ENCODE measurements at regions not wholly inside any gene's neighbourhood (a gene's known extent, or its start where the extent isn't known, plus 50 kb on each side); places are given as distances from the start of the nearest gene placed in this dataset.

DNA sequence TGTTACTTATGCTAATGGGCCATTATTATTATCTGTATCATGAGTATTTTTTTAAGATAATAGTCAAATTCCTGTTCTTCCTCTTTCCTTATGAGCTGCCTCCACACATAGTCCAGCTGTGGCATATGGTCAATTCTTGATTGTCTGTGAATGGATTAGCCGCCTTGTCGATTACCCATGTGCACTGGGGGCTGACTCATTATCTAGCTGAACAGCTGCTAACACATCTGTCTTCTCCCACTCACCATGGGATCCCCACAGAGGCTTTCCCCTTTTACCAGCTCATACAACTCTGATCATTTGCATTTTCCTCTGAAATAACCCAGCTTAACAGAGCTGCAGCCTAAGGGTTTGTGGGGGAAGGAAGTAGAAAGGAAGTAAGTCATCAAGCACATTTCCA is 915.0 kb downstream of the CDH11 start:
- Mint-ChIP-seq H3K4me1 (ENCODE audit: low read depth) (no peaks in the 10 kb centered on the region), H3K27ac (no peak overlapping the region), H3K36me3 (ENCODE audit: insufficient read depth in 2 of 2) (peaks cover 0 to 1% of the 10 kb centered on the region in 2 donors), H3K4me3 (no peak overlapping the region), H3K9me3 (peaks cover 9 to 16% of the 10 kb centered on the region in 2 donors), H3K27me3 (ENCODE audit: low read depth) (no peaks in the 10 kb centered on the region)
- ATAC-seq (replicated peaks in 1 of 2), result no peak
- DNase-seq, result no peak

DNA sequence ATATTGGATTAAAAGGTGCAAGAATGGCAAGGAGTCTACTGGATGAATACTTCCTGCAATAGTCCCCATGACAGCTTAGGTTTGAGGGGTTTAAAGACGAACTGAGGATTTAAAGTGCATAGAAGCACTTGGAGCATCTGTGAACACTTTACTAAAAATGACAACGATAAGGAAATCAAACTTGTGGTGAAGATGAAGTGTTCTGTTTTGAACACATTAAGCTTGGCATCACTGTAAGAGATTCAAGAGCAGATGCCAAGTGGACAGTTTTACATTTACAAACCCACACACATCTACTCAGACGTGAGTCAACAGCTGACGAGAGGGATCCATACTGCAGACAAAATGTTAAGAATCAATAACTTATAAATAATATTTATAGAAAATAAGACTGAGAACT is 918.7 kb downstream of the CDH11 start:
- no peaks in the 10 kb centered on the region for H3K36me3 Mint-ChIP-seq (ENCODE audit: insufficient read depth in 2 of 2)
- H3K27ac Mint-ChIP-seq, result no peak overlapping the region
- H3K27me3 Mint-ChIP-seq (ENCODE audit: low read depth), result no peaks in the 10 kb centered on the region
- H3K4me3 Mint-ChIP-seq, result no peak overlapping the region
- no peak for ATAC-seq (replicated peaks in 1 of 2)
- peaks cover 5 to 7% of the 10 kb centered on the region in 2 donors for H3K9me3 Mint-ChIP-seq
- DNase-seq, result no peak
- no peaks in the 10 kb centered on the region for H3K4me1 Mint-ChIP-seq (ENCODE audit: low read depth)

DNA sequence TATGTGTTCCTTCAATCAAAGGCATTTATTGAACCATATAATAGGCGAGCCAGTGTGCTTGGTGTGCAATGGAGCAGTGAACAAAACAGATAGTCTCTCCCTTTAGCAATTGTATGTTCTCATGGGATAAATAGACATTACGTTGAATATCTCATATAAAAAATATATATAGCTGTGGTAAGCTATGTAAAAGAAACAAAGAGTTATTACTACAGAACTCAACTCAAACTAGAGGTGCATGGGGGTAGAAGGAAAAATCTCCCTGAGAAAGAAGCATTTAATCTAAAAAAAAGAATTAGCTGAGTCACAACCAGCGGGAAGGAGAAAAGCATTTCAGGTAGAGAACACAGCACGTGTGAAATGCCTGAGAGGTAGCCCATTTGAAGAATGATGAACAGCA is 919.3 kb downstream of the CDH11 start:
- ATAC-seq (replicated peaks in 1 of 2) (no peak), DNase-seq (no peak)
- Mint-ChIP-seq H3K27ac (no peak overlapping the region), H3K4me1 (ENCODE audit: low read depth) (no peaks in the 10 kb centered on the region), H3K36me3 (ENCODE audit: insufficient read depth in 2 of 2) (no peaks in the 10 kb centered on the region), H3K4me3 (no peak overlapping the region), H3K27me3 (ENCODE audit: low read depth) (no peaks in the 10 kb centered on the region), H3K9me3 (peaks cover 5 to 7% of the 10 kb centered on the region in 2 donors)

GRCh38 chr16:64196444-64196843 is 925.4 kb downstream of the CDH11 start:
- Mint-ChIP-seq H3K9me3 (peaks cover 10 to 11% of the 10 kb centered on the region in 2 donors), H3K4me1 (ENCODE audit: low read depth) (no peaks in the 10 kb centered on the region), H3K27ac (no peak overlapping the region), H3K4me3 (no peak overlapping the region), H3K27me3 (ENCODE audit: low read depth) (no peaks in the 10 kb centered on the region), H3K36me3 (ENCODE audit: insufficient read depth in 2 of 2) (no peaks in the 10 kb centered on the region)
- ATAC-seq (replicated peaks in 1 of 2) (no peak), DNase-seq (no peak)

GRCh38 chr16:64185954-64186353 is 935.9 kb downstream of the CDH11 start:
- peaks cover 10% of the 10 kb centered on the region in 2 donors for H3K9me3 Mint-ChIP-seq
- no peak for DNase-seq
- H3K4me3 Mint-ChIP-seq, result no peak overlapping the region
- peaks cover 0 to 3% of the 10 kb centered on the region in 2 donors for H3K36me3 Mint-ChIP-seq (ENCODE audit: insufficient read depth in 2 of 2)
- no peaks in the 10 kb centered on the region for H3K27me3 Mint-ChIP-seq (ENCODE audit: low read depth)
- H3K27ac Mint-ChIP-seq, result no peak overlapping the region
- ATAC-seq (replicated peaks in 1 of 2), result no peak
- H3K4me1 Mint-ChIP-seq (ENCODE audit: low read depth), result no peaks in the 10 kb centered on the region

GRCh38 chr16:64184156-64184555 is 937.7 kb downstream of the CDH11 start:
- no peak for ATAC-seq (replicated peaks in 1 of 2)
- Mint-ChIP-seq H3K9me3 (peaks cover 10 to 12% of the 10 kb centered on the region in 2 donors), H3K36me3 (ENCODE audit: insufficient read depth in 2 of 2) (peaks cover 0 to 2% of the 10 kb centered on the region in 2 donors)

DNA sequence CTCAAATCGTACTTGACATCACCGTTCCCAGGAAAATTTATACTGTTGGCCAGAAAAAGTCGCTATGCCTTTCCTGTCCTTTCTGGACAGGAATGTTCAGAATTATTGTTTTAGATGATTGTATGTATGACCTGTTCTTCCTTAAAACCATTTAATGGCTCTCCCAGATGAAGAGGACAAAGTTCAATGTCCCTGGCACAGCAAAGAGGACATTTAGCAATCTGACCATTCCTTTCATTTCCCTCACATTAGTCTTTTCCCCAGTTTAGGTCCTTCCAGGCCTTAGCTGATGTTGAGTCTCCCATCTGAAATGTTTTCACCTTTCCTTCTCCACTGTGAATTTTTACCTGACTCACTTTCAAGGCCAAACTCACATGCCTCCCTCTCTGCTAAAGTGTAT is 938.9 kb downstream of the CDH11 start:
- ATAC-seq (replicated peaks in 1 of 2) (no peak), DNase-seq (no peak)
- Mint-ChIP-seq H3K27ac (no peak overlapping the region), H3K9me3 (peaks cover 10 to 12% of the 10 kb centered on the region in 2 donors), H3K27me3 (ENCODE audit: low read depth) (no peaks in the 10 kb centered on the region), H3K36me3 (ENCODE audit: insufficient read depth in 2 of 2) (peaks cover 0 to 2% of the 10 kb centered on the region in 2 donors), H3K4me3 (no peak overlapping the region), H3K4me1 (ENCODE audit: low read depth) (no peaks in the 10 kb centered on the region)

More at GRCh38 chr16:64184156-64184555, 937.7 kb downstream of the CDH11 start:
- H3K27me3 Mint-ChIP-seq (ENCODE audit: low read depth), result no peaks in the 10 kb centered on the region
- H3K4me3 Mint-ChIP-seq, result no peak overlapping the region
- no peak for DNase-seq
- no peaks in the 10 kb centered on the region for H3K4me1 Mint-ChIP-seq (ENCODE audit: low read depth)
- no peak overlapping the region for H3K27ac Mint-ChIP-seq

DNA sequence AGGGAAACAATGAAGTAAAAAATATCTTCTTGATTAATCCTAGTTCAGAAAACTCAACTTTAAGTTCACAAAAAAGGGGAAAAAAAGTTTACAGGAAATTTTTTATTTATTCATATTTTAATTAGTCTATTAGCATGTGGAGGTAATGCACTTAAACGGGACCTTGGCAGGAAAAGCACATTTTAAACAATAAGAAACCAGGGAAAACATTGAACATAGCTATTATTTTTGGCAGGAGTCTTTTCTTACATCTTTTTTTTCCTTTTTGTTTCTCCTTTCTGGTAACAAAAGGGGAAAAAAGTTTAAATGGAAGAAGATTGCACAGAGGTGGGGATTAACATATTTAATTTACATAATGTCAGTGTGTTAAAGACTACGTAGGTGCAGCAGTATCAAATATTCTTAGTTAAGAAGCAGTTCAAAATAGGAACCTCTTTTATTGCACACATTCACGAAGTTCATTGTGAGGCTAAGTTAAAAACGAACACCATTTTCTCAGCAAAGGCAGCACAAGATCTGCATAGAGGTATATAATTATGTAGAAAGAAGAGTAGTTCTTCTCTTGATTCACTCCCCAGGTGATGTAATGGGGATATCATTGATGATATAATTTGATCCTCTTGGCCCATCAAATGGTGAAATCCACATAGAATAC is 940.5 kb downstream of the CDH11 start:
- ATAC-seq (replicated peaks in 1 of 2), result no peak
- H3K4me3 Mint-ChIP-seq, result no peak overlapping the region
- H3K27me3 Mint-ChIP-seq (ENCODE audit: low read depth), result no peaks in the 10 kb centered on the region
- H3K9me3 Mint-ChIP-seq, result peaks cover 13 to 15% of the 10 kb centered on the region in 2 donors
- DNase-seq, result no peak
- peaks cover 3 to 8% of the 10 kb centered on the region in 2 donors for H3K36me3 Mint-ChIP-seq (ENCODE audit: insufficient read depth in 2 of 2)
- H3K4me1 Mint-ChIP-seq (ENCODE audit: low read depth), result no peaks in the 10 kb centered on the region
- no peak overlapping the region for H3K27ac Mint-ChIP-seq

DNA sequence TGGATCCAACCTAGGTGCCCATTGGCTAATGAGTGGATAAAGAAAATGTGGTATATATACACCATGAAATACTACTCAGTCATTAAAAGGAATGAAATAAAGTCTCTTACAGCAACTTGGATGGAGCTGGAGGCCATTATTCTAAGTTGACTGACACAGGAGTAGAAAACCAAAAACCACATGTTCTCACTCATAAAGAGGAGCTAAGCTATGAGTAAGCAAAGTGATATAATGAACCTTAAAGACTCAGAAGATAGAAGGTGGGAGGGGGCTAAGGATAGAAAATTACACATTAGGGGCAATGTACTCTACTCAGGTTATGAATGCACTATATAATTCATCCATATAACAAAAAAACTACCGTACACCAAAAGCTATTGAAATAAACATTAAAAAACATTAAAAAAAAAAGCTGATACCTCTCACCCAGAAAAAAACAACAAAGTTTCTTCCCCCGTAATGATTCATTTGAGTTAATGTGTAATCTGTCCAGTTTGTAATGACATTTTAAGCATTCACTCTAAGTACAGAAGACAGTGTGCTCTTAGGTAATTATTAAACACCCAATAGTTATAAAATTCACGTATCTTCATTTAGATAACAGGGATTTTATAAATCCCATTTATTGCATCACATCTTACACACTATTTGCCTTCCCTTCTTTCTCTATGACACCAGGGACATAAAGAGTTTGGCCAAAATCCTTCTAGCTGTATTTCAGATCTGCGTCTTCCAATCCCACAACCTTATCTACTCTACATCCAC is 941.5 kb downstream of the CDH11 start:
- no peaks in the 10 kb centered on the region for H3K27me3 Mint-ChIP-seq (ENCODE audit: low read depth)
- DNase-seq, result no peak
- H3K4me3 Mint-ChIP-seq, result no peak overlapping the region
- no peak overlapping the region for H3K27ac Mint-ChIP-seq
- H3K36me3 Mint-ChIP-seq (ENCODE audit: insufficient read depth in 2 of 2), result peaks cover 3 to 8% of the 10 kb centered on the region in 2 donors
- ATAC-seq (replicated peaks in 1 of 2), result no peak
- H3K4me1 Mint-ChIP-seq (ENCODE audit: low read depth), result no peaks in the 10 kb centered on the region
- H3K9me3 Mint-ChIP-seq, result peaks cover 13 to 15% of the 10 kb centered on the region in 2 donors

- Mint-ChIP-seq H3K27ac (no peak overlapping the region), H3K4me1 (ENCODE audit: low read depth) (no peaks in the 10 kb centered on the region), H3K36me3 (ENCODE audit: insufficient read depth in 2 of 2) (peaks cover 3 to 8% of the 10 kb centered on the region in 2 donors), H3K9me3 (peaks cover 7 to 12% of the 10 kb centered on the region in 2 donors), H3K4me3 (no peak overlapping the region), H3K27me3 (ENCODE audit: low read depth) (no peaks in the 10 kb centered on the region)
- no peak for ATAC-seq (replicated peaks in 1 of 2)
- no peak for DNase-seq
These were observed 947.5 kb downstream of the CDH11 start for GRCh38 chr16:64174327-64174726.

DNA sequence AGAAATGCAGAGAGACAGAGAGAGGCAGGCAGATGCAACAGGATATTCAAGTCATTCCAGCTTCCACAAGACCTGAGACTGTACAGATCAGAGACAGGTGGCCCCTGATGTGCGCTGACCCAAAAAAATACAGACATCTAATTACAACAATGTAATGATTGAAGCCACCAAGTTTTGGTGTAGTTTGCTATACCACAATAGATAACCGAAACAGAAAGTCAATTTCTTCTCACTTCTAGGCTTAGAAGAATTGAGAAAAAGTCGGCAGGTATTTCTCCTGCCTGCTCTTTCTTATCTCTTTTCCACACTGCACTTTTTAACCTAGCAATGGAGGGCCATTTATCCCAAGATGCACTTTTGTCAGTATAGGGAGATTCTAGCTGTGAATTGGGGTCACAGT is 949.2 kb downstream of the CDH11 start:
- Mint-ChIP-seq H3K27ac (no peak overlapping the region), H3K36me3 (ENCODE audit: insufficient read depth in 2 of 2) (peaks cover 3 to 6% of the 10 kb centered on the region in 2 donors), H3K4me3 (no peak overlapping the region), H3K4me1 (ENCODE audit: low read depth) (no peaks in the 10 kb centered on the region), H3K9me3 (peaks cover 7 to 12% of the 10 kb centered on the region in 2 donors), H3K27me3 (ENCODE audit: low read depth) (no peaks in the 10 kb centered on the region)
- DNase-seq (no peak), ATAC-seq (replicated peaks in 1 of 2) (no peak)

- Mint-ChIP-seq H3K36me3 (ENCODE audit: insufficient read depth in 2 of 2) (peaks cover under 1 to 2% of the 10 kb centered on the region in 2 donors), H3K9me3 (peaks cover 5 to 8% of the 10 kb centered on the region in 2 donors), H3K27me3 (ENCODE audit: low read depth) (no peaks in the 10 kb centered on the region), H3K4me3 (no peak overlapping the region), H3K27ac (no peak overlapping the region), H3K4me1 (ENCODE audit: low read depth) (no peaks in the 10 kb centered on the region)
- DNase-seq, result no peak
- no peak for ATAC-seq (replicated peaks in 1 of 2)
These were observed 949.6 kb downstream of the CDH11 start for GRCh38 chr16:64172226-64172625.

DNA sequence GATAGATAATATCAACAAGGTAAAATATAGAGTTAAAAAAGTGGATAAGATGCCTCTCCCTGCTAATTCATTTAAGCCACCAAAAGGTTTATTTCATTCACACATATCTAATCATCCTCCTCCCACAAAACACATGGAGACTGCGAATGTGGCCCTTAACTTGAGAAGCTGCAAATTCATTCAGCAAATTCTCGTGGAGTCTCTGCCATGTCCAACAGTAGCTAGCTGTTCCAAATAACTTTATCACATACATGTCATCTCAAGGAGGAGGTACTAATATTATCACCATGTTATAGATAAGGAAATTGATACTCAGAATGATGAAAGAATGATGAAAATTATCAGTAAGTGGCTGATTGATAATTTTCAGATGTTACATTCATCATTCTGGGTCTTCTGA is 950.2 kb downstream of the CDH11 start:
- ATAC-seq (replicated peaks in 1 of 2) (no peak), DNase-seq (no peak)
- Mint-ChIP-seq H3K4me3 (no peak overlapping the region), H3K36me3 (ENCODE audit: insufficient read depth in 2 of 2) (peaks cover 0 to 2% of the 10 kb centered on the region in 2 donors), H3K27me3 (ENCODE audit: low read depth) (no peaks in the 10 kb centered on the region), H3K4me1 (ENCODE audit: low read depth) (no peaks in the 10 kb centered on the region), H3K9me3 (peaks cover 5 to 7% of the 10 kb centered on the region in 2 donors), H3K27ac (no peak overlapping the region)
